Gastroesophageal sphincter (tissue), 3 donors: ENCODE measurements at regions not wholly inside any gene's neighbourhood (a gene's known extent, or its start where the extent isn't known, plus 50 kb on each side); places are given as distances from the start of the nearest gene placed in this dataset.

ENCODE experiments used
- CTCF ChIP-seq, 4 experiments: fragments of 200-600 bp in 2 of 4; fragments of 450-650 bp in 2 of 4; sonication (generic) in 1 of 4; IDR thresholded peaks; one replicate each; pipeline ENCODE4 v1.5.1; 2017 to 2019; ENCODE audit warnings: antibody characterized with exemption in 4 of 4, mild to moderate bottlenecking in 2 of 4, moderate library complexity in 2 of 4
- POLR2A ChIP-seq, 2 donors: fragments of 450-650 bp; IDR thresholded peaks; one replicate each; pipeline ENCODE4 v1.6.1; 2017; ENCODE audit warnings: antibody characterized with exemption in 2 of 2, mild to moderate bottlenecking in 2 of 2, moderate library complexity in 1 of 2
- POLR2AphosphoS5 ChIP-seq: sonication (generic); formaldehyde crosslinking; IDR thresholded peaks from one replicate; pipeline ENCODE4 v1.6.1; 2017; ENCODE audit warnings: antibody characterized with exemption

GRCh38 chr17:12242345-12242954 lies 221.8 kb downstream of the MAP2K4 start:
- TF ChIP-seq CTCF (IDR thresholded peaks at IDR 0.05) (no peak), POLR2AphosphoS5 (peak; percentile 58), POLR2A (IDR thresholded peaks at IDR 0.05) (no peak)
